HEK293 (cell line): ENCODE measurements at regions not wholly inside any gene's neighbourhood (a gene's known extent, or its start where the extent isn't known, plus 50 kb on each side); places are given as distances from the start of the nearest gene placed in this dataset.

Experiments used
- CTCF ChIP-seq: fragments of 450-650 bp; formaldehyde crosslinking; IDR thresholded peaks from 2 replicates; pipeline ENCODE4 v1.5.1; 2016; ENCODE audit warnings: missing biosample characterization, missing genetic modification characterization
- ZBTB10 ChIP-seq: fragments of 450-650 bp; formaldehyde crosslinking; IDR thresholded peaks from 2 replicates; pipeline ENCODE4 v1.5.1; 2016; ENCODE audit warnings: missing biosample characterization, missing genetic modification characterization
- ZNF416 ChIP-seq: fragments of 450-650 bp; formaldehyde crosslinking; IDR thresholded peaks from 2 replicates; pipeline ENCODE4 v1.5.1; 2016; ENCODE audit warnings: missing biosample characterization, missing genetic modification characterization
- ZNF707 ChIP-seq: fragments of 450-650 bp; formaldehyde crosslinking; IDR thresholded peaks from 2 replicates; pipeline ENCODE4 v1.5.1; 2016; ENCODE audit warnings: missing biosample characterization, missing genetic modification characterization

GRCh38 chr16:77070683-77071082 is 120.3 kb upstream of the MON1B start:
- TF ChIP-seq CTCF (no peak), ZBTB10 (no peak), ZNF416 (no peak), ZNF707 (tag by site-specific recombination) (no peak)
